K562 (cell line): ENCODE measurements at regions not wholly inside any gene's neighbourhood (a gene's known extent, or its start where the extent isn't known, plus 50 kb on each side); places are given as distances from the start of the nearest gene placed in this dataset.

Experiments used
- ATAC-seq: fragments of 200-7000 bp; cut with Tn5 transposase; 3 replicates; pipeline ENCODE4 v1.9.1; 2020; ENCODE audit warnings: moderate library complexity
- BruUV-seq: library from RNA; stranded (reverse); fragments of 400-500 nt; replicated peaks from 2 replicates; lab custom pipeline; 2021; lab: Mats Ljungman, UMichigan
- CTCF ChIA-PET: fragments of 300-600 bp; formaldehyde crosslinking; extraction: SDS; loops from one replicate; lab custom pipeline; 2021; ENCODE audit warnings: low intra/inter-chr PET ratio; lab: Yijun Ruan, JAX
- POLR2A ChIA-PET: fragments of 300-600, 350-650 bp; sonication (Branson Sonifier 250); formaldehyde crosslinking; extraction: SDS; loops from one replicate; lab custom pipeline; 2021; ENCODE audit warnings: antibody characterized with exemption, inconsistent platforms; lab: Yijun Ruan, JAX
- DNase-seq, 4 experiments: peaks; one replicate each; pipeline versions ENCODE4 v3.0.0 to v3.0.0-alpha.2; 2011 to 2018; ENCODE audit warnings: low spot score in 3 of 4, mixed read lengths in 3 of 4; ENCODE audit errors: extremely low read depth in 1 of 4
- FAIRE-seq: peaks from 2 replicates; lab custom pipeline; 2011; peaks lifted over from hg19 to GRCh38; lab: Jason Lieb, UNC
- H2AFZ ChIP-seq: 2 replicates; pipeline ENCODE4 v1.6.0; 2011; ENCODE audit warnings: low read depth, low read length, control low read depth, inconsistent platforms
- H3K27ac ChIP-seq: fragments of 200-600 bp; 3 replicates; pipeline ENCODE4 v1.8.0; 2011; ENCODE audit warnings: low read depth, mild to moderate bottlenecking, control low read depth, inconsistent platforms, low read length, moderate library complexity, mixed read lengths; ENCODE audit errors: extremely low read depth
- H3K27me3 ChIP-seq, 2 experiments: fragments of 300-600 bp in 1 of 2; 2 replicates in 1 of 2; 3 replicates in 1 of 2; pipeline versions ENCODE4 v1.6.0 to v1.8.0; 2011; ENCODE audit warnings: inconsistent platforms in 2 of 2, low read length in 2 of 2, mild to moderate bottlenecking in 1 of 2, mixed read lengths in 1 of 2, moderate library complexity in 1 of 2; ENCODE audit not compliant: control insufficient read depth in 2 of 2, insufficient read depth in 2 of 2
- H3K36me3 ChIP-seq: fragments of 300-600 bp; 3 replicates; pipeline ENCODE4 v1.8.0; 2011; ENCODE audit warnings: mild to moderate bottlenecking, low read length, inconsistent platforms; ENCODE audit not compliant: control insufficient read depth, insufficient read depth
- H3K4me1 ChIP-seq, 2 experiments: fragments of 200-600 bp in 1 of 2; replicated peaks in 1 of 2; 2 replicates in 1 of 2; 3 replicates in 1 of 2; pipeline versions ENCODE4 v1.5.1 to v1.8.0; 2011; ENCODE audit warnings: inconsistent platforms in 2 of 2, low read length in 2 of 2, mild to moderate bottlenecking in 1 of 2, mixed read lengths in 1 of 2, moderate library complexity in 1 of 2; ENCODE audit not compliant: control insufficient read depth in 2 of 2, insufficient read depth in 2 of 2
- H3K4me2 ChIP-seq: 2 replicates; pipeline ENCODE4 v1.6.1; 2011; ENCODE audit warnings: low read length, control low read depth, inconsistent platforms, mixed read lengths; ENCODE audit not compliant: insufficient read depth
- H3K4me3 ChIP-seq: fragments of 200-600 bp; sonication (generic), shearing (Covaris generic); 2 replicates; pipeline ENCODE4 v1.5.1; 2016; ENCODE audit warnings: control low read depth, inconsistent platforms
- H3K79me2 ChIP-seq: fragments of 200-600 bp; 3 replicates; pipeline ENCODE4 v1.8.0; 2011; ENCODE audit warnings: low read length, inconsistent platforms; ENCODE audit not compliant: control insufficient read depth, insufficient read depth
- H3K9ac ChIP-seq, 2 experiments: 2 replicates each; pipeline versions ENCODE4 v1.6.0 to v1.6.1; 2011; ENCODE audit warnings: low read depth in 2 of 2, low read length in 2 of 2, control low read depth in 1 of 2, inconsistent platforms in 1 of 2, mild to moderate bottlenecking in 1 of 2, mixed read lengths in 1 of 2; ENCODE audit not compliant: insufficient read depth in 1 of 2
- H3K9me1 ChIP-seq: one replicate; pipeline ENCODE4 v1.6.0; 2011; ENCODE audit warnings: inconsistent platforms, mild to moderate bottlenecking, low read length, moderate library complexity; ENCODE audit not compliant: control insufficient read depth, insufficient read depth
- H3K9me3 ChIP-seq: replicated peaks from 2 replicates; pipeline ENCODE4 v1.5.1; 2011; ENCODE audit warnings: low read depth, low read length, inconsistent platforms; ENCODE audit not compliant: control insufficient read depth, insufficient read depth
- H4K20me1 ChIP-seq: replicated peaks from 2 replicates; pipeline ENCODE4 v1.6.1; 2011; ENCODE audit warnings: low read length, inconsistent platforms, mixed read lengths; ENCODE audit not compliant: control insufficient read depth, insufficient read depth
- CBFA2T3 ChIP-seq: fragments of 450-650 bp; IDR thresholded peaks from 2 replicates; pipeline ENCODE4 v1.6.1; 2017
- HNRNPK ChIP-seq: fragments of 200-400 bp; formaldehyde crosslinking; IDR thresholded peaks from one replicate; pipeline ENCODE4 v1.6.1; 2018; ENCODE audit warnings: mild to moderate bottlenecking, low read depth, low read length; ENCODE audit not compliant: poor library complexity, severe bottlenecking
- MEF2A ChIP-seq: IDR thresholded peaks from 2 replicates; pipeline ENCODE4 v1.6.1; 2011; ENCODE audit warnings: low read depth, mild to moderate bottlenecking, low read length, moderate library complexity; ENCODE audit not compliant: control insufficient read depth
- PHB ChIP-seq: fragments of 250-450 bp; sonication (Bioruptor Pico); IDR thresholded peaks from 2 replicates; pipeline ENCODE4 v1.5.0; 2021
- POLR3G ChIP-seq: IDR thresholded peaks from 2 replicates; pipeline ENCODE4 v1.6.1; 2011; ENCODE audit not compliant: insufficient read length, insufficient replicate concordance; ENCODE audit errors: extremely low read depth
- ZNF174 ChIP-seq: fragments of 250-450 bp; sonication (Bioruptor Pico); IDR thresholded peaks from 2 replicates; pipeline ENCODE4 v1.4.0; 2020; ENCODE audit warnings: mild to moderate bottlenecking
- ZNF696 ChIP-seq: fragments of 250-450 bp; sonication (Bioruptor Pico); conservative IDR thresholded peaks from 2 replicates; pipeline ENCODE4 v1.4.0; 2020; ENCODE audit warnings: mild to moderate bottlenecking, moderate library complexity
- ZNF778 ChIP-seq: fragments of 450-650 bp; formaldehyde crosslinking; IDR thresholded peaks from 2 replicates; pipeline ENCODE4 v1.4.0; 2020; ENCODE audit warnings: mild to moderate bottlenecking, moderate library complexity
- WGBS: fragments of 100-300 bp; shearing (Covaris generic); methylation state at CpG from one replicate; pipeline ENCODE4 v1.1.6; 2016; ENCODE audit warnings: low coverage, mixed read lengths; ENCODE audit not compliant: insufficient coverage; ENCODE audit errors: missing lambda C conversion rate; 5-methylcytosine and 5-hydroxymethylcytosine counted together
- in situ Hi-C: fragments of 300-500 bp; cut with MboI; formaldehyde crosslinking; loops from 4 replicates; pipeline ENCODE4 v1.15.0; 2018; ENCODE audit warnings: inconsistent platforms, mixed read lengths
- intact Hi-C: fragments of 100-400 bp; cut with micrococcal nuclease; formaldehyde crosslinking; loops from 2 replicates; pipeline ENCODE4 v1.14.2; 2022

DNA sequence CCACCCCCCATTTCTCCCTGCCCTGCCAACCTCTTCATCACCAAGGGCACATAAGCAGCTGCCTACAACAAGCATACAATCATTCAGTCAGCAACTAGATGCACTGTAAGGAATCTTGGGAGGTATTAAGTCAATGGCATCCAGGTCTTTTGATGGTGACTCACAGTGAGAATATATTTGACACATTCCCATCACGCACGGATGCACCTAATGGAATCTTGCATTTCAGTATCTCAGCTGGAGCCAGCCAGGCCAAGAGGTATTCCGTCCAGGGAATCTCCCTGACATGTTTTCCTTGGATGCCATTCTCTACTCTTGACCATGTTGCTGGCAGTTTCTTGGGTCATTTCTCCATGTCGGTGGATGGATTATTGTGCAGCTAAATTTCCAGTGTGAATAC is 73.9 kb upstream of the CAPRIN2 start (continued):
- TF ChIP-seq HNRNPK: no peak
- no peak for TF ChIP-seq CBFA2T3
- no peak for TF ChIP-seq PHB

DNA sequence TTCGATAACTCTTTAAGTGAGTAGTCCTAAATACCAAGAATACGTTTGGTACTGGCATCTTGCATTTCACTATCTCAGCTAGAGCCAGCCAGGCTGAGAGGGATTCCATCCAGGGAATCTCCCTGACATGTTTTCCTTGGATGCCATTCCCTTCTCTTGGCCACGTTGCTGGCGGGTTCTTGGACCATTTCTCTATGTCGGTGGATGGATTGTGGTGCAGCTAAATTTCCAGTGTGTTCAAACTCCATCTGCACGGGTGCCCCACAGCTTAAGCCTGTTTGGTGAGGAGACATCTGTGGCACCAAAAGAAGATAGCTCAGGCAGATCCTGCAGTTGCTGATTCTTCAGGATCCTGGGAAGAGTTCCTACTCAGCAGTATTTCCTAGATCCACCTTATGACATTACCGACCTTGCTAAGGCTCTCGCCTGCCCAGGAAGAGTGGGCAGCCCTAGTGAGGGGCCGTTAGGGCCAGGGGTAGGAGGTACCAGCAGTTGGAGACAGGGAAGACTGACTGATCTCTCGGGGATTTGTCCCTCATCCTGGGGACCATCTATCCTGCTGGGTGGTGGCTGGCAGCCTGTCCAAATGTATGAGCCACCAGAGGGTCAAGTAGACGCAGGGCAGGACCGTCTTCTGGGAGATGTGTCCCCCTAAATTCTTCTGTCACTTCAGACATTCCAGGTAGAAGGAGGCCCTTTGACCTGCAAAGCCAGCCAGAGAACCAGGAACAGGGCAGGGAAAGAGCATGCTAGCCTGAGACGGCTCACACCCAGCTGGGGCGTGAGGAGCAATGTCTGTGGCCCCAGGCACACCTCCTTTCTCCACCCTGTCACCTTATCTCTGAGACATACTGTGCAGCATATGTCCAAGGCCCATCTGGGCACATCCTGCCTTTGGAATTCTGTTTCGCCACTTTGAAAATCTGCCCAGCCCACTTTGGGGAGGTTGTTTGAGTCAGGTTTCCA is 72.6 kb upstream of the CAPRIN2 start:
- Histone ChIP-seq H2AFZ (no peak overlapping the region), H3K4me1 (peaks cover 0 to 9% of the 10 kb centered on the region in 2 experiments; a peak in 1 of 5 replicates), H3K4me3 (no peak overlapping the region), H3K27me3 (peaks cover 7 to 51% of the 10 kb centered on the region in 2 experiments; a peak in 4 of 5 replicates), H3K4me2 (no peak overlapping the region), H3K36me3 (no peaks in the 10 kb centered on the region), H3K79me2 (no peaks in the 10 kb centered on the region), H4K20me1 (no peaks in the 10 kb centered on the region), H3K9me1 (no peaks in the 10 kb centered on the region), H3K9me3 (no peaks in the 10 kb centered on the region), H3K9ac (no peak overlapping the region), H3K27ac (no peak overlapping the region)
- DNase-seq (no peak), FAIRE-seq (no peak), ATAC-seq (no peak; the same call in 2 of the 3 replicates)
- BruUV-seq: no TSS peak
- intact Hi-C loops (no loop called here), in situ Hi-C loops (no loop called here)
- no peak for TF ChIP-seq ZNF696 (CRISPR knock-in tag)
- TF ChIP-seq ZNF778 (CRISPR knock-in tag): no peak
- TF ChIP-seq POLR3G: no peak
- TF ChIP-seq MEF2A: no peak
- TF ChIP-seq ZNF174: no peak
- under 1% methylated on average over 14 of the region's 15 CpGs for WGBS
- POLR2A ChIA-PET: no interaction called here
- CTCF ChIA-PET: no interaction called here
